Natural killer cell treated with Interleukin-12 subunit alpha and Interleukin-12 subunit beta and Interleukin-15 and Interleukin-18, amount 100 ng/mL, for 72 hours (primary cell): ENCODE measurements at regions not wholly inside any gene's neighbourhood (a gene's known extent, or its start where the extent isn't known, plus 50 kb on each side); places are given as distances from the start of the nearest gene placed in this dataset.

ENCODE experiments used
- ATAC-seq, 2 donors: fragments of 150-1000 bp; cut with Tn5 transposase in 1 of 2; sonication (Bioruptor Pico), chemical (Tn5 transposase) in 1 of 2; 2 replicates each; pipeline ENCODE4 v1.10.0; 2021
- DNase-seq: peaks from one replicate; pipeline ENCODE4 v3.0.0; 2022; ENCODE audit warnings: low spot score
- H3K27ac Mint-ChIP-seq, 2 donors: 1 replicate in 1 of 2; 2 replicates in 1 of 2; pipeline ENCODE4 v1.8.0; 2022; ENCODE audit warnings: mixed read lengths in 2 of 2, mild to moderate bottlenecking in 1 of 2, moderate library complexity in 1 of 2
- H3K27me3 Mint-ChIP-seq, 2 donors: 1 replicate in 1 of 2; 2 replicates in 1 of 2; pipeline ENCODE4 v1.8.0; 2022; ENCODE audit warnings: mixed read lengths in 2 of 2
- H3K36me3 Mint-ChIP-seq: one replicate; pipeline ENCODE4 v1.8.0; 2022; ENCODE audit warnings: mixed read lengths
- H3K4me1 Mint-ChIP-seq, 2 donors: 1 replicate in 1 of 2; 2 replicates in 1 of 2; pipeline ENCODE4 v1.8.0; 2022; ENCODE audit warnings: low read depth in 2 of 2, mixed read lengths in 2 of 2, mild to moderate bottlenecking in 1 of 2
- H3K4me3 Mint-ChIP-seq: one replicate; pipeline ENCODE4 v1.8.0; 2022; ENCODE audit warnings: mixed read lengths
- H3K9me3 Mint-ChIP-seq: 2 replicates; pipeline ENCODE4 v1.8.0; 2022; ENCODE audit warnings: mixed read lengths

DNA sequence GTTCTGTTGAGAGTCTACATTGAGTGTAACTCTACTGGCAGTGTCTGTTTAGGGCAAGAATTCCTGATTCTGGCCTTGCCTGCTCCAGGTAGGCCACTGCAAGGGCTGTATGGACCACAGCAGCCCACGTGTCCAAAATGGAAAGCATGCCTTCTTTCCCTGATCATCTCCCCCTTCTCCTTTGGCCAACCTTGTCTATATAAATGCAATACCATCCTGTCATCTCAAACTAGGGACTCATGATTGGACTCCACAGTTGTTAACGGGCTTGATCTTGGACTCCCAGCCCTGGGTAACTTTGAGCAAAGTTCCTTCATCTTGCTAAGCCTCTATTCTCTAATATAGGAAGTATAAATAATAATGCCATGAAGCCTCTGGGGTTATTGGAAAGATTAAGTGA lies 533.6 kb downstream of the BNC2 start:
- Mint-ChIP-seq H3K27me3 (peaks cover 6 to 8% of the 10 kb centered on the region in 2 donors), H3K36me3 (no peaks in the 10 kb centered on the region), H3K4me3 (no peak overlapping the region), H3K9me3 (peaks cover 5% of the 10 kb centered on the region), H3K4me1 (no peaks in the 10 kb centered on the region), H3K27ac (no peak overlapping the region)
- DNase-seq (no peak), ATAC-seq (no peak)

DNA sequence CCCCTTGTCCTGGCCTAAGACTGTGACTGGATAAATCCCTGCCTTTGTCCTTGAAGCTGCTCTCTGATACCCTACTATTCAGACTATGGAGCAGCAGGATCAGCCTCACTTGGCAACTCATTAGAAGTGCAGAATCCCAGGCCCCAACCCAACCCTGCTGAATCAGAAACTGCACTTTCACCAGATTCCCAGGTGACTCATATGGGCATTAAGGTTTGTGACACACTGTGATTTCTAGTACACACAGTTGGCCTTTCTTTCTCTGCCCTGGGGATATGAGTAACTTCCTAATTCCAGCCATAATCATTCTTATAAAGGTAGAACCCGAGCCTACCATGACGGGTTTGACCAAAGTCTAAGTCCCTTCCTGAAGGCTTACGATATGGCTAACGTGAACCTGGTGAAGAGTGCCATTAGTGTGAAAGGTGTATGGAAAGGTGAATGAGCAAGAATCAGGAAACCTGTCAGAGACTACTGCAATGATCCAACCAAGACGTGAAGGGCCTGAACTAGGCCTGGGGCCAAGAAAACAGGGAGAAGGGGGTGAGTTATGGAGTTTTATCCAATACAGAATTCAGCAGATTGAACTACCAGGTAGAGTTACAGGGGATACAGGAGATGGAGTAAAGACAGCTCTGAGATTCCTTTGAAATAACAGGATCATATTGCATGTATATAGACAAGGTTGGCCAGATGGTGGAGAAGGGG lies 533.0 kb downstream of the BNC2 start:
- Mint-ChIP-seq H3K4me1 (no peaks in the 10 kb centered on the region), H3K9me3 (peaks cover 5% of the 10 kb centered on the region), H3K4me3 (no peak overlapping the region), H3K36me3 (no peaks in the 10 kb centered on the region), H3K27ac (no peak overlapping the region), H3K27me3 (peaks cover 6 to 8% of the 10 kb centered on the region in 2 donors)
- no peak for DNase-seq
- no peak for ATAC-seq

DNA sequence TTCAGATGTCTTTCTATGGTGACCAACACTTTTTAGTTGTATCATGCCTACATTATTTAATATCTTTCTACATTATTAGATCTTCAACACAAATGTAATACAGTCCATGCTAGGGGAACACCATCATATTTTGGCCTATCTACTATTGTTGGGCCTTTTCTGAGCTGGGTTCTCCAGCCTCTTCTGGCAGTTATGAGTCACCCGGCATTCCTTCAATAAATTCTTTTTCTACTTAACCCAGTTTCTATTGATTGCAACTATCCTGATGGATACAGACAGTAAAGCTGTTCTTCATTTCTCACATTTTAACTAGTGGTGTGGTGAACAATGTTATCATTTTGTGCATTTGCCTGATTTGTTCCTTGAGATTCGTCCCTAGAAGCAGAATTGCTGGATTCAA lies 529.3 kb downstream of the BNC2 start:
- peaks cover 5% of the 10 kb centered on the region for H3K9me3 Mint-ChIP-seq
- no peak for ATAC-seq

DNA sequence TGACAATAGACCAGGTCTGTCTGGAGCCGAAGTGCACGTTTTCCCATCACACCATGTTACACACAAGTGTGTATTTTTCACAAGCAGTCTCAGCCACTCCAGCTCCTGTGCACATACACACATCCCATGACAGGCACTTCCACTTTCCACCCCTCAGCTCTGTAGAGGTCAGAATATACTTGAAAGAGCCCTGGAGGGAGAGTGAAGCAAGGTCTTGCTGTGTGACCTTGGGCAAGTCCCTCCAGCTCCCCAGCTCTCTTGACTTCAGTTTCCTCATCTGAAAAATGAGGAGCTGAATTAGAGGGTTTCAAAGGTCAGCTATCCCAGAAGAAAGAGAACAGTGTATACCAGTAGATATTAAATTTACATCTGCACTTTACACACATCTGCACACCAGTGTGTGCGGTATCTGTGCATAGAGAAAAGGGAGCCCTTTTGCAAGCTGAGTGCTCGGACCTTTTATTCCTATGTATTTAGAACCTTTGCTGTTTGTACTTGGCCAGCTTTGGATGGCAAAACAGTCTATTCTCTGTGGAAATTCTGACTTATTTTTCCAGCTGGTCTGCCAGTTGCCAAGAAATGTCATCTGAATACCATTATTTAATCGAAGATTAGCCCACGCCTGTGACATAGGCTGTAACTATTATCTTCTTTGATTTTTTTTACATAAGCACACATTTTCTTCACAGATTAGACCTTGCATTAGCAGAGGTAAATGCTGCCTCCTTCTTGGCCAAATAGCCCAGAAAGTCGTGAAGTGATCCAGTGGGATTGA lies 528.0 kb downstream of the BNC2 start:
- ATAC-seq: no peak

More for the DNA sequence above, 529.3 kb downstream of the BNC2 start:
- no peaks in the 10 kb centered on the region for H3K36me3 Mint-ChIP-seq
- no peak for DNase-seq
- H3K27ac Mint-ChIP-seq: no peak overlapping the region
- no peak overlapping the region for H3K4me3 Mint-ChIP-seq
- H3K4me1 Mint-ChIP-seq: no peaks in the 10 kb centered on the region
- H3K27me3 Mint-ChIP-seq: peaks cover 6 to 8% of the 10 kb centered on the region in 2 donors

DNA sequence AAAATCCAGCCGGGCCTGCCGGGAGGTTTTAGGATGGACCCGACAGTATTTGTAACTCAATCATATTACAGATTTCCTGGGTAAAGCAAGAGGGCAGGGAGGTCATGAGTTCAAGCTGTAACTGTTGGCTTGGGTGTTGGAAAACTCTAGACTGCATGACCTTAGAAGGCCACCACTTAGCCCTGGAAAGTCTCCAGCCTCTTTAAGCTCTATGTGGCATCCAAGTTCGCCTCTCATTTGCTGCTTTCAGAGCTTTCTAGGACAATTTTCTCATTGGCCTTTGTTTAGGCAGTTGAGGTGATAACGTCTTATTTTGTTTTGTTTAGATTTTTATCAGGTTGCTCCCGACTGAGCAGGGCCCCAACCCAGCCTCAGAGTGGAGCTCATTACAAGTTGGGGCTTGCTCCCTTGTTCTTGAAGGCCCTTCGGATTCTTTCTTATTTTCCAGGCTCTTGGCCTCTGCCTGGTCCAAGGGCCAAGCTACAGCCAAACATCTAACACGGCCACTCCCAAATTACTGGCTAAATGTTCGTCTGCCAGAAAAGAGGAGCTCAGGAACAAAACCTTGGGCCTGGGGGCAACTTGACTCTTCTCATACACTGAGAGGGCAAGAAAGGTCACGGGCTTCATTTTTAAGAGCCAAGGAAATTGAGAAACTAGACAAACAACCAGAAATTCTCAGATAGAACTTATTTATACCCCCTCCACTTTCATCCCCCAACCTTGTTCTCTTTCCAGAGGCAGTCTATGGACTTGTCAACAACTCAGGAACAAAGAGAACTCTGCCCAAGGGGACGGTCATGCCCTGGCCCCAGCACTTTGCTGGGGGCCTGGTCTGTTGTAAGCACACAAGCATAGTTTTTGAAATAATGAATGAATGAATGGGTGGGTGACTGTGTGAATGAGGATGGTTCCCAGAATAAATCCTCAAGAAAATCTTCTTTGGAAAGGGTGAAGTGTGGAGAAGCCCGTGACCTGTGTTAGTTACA lies 526.9 kb downstream of the BNC2 start:
- Mint-ChIP-seq H3K27ac (no peak overlapping the region), H3K4me3 (no peak overlapping the region), H3K9me3 (peaks cover 2% of the 10 kb centered on the region), H3K27me3 (peaks cover 4 to 17% of the 10 kb centered on the region in 2 donors), H3K4me1 (no peaks in the 10 kb centered on the region), H3K36me3 (no peaks in the 10 kb centered on the region)
- no peak for ATAC-seq
- DNase-seq: no peak

More for the DNA sequence above, 528.0 kb downstream of the BNC2 start:
- Mint-ChIP-seq H3K4me1 (no peaks in the 10 kb centered on the region), H3K9me3 (peaks cover 5% of the 10 kb centered on the region), H3K27ac (no peak overlapping the region), H3K27me3 (peaks cover 6 to 19% of the 10 kb centered on the region in 2 donors), H3K4me3 (no peak overlapping the region), H3K36me3 (no peaks in the 10 kb centered on the region)
- no peak for DNase-seq

DNA sequence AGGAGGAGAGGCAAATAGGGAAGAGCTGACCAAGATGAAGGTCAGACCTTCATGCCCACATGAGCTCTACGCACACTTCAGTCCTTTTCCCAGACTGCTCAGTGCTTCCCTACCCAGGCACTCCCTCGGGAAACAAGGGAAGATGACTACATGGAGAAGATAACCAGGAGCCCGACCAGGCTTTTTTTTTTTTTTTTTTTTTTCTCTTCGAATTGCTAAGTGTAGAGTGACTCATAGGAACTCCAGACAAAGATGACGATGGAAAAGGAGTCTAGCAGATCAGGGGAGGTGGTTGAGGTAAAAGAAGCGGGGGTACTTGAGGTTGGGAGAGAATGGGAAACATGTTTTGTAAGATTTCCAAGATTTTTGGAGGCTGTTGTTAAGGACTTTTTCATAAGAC lies 526.1 kb downstream of the BNC2 start:
- no peaks in the 10 kb centered on the region for H3K36me3 Mint-ChIP-seq
- H3K9me3 Mint-ChIP-seq: no peaks in the 10 kb centered on the region
- no peaks in the 10 kb centered on the region for H3K4me1 Mint-ChIP-seq
- H3K4me3 Mint-ChIP-seq: no peak overlapping the region
- ATAC-seq (no peak), DNase-seq (no peak)
- no peak overlapping the region for H3K27ac Mint-ChIP-seq
- peaks cover 0 to 11% of the 10 kb centered on the region in 2 donors for H3K27me3 Mint-ChIP-seq

DNA sequence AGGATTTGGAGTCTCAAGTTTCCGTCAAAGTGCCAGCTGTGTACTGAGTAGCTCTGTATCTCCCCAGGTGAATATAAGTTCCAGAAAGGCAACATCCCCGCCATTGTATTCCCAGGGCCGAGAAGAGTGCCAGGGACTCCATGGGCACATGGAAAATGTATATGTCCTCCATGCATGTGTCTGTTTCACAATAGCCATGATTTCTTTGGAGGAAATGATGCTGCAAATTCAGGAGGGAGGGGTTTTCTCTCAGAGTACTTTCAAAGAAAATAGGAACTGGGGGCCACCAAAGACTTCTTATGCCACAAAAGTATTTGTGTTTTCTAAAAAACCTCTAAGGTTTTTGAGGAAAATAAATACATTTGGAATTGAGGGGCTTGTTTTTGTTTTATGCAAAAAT lies 524.6 kb downstream of the BNC2 start:
- H3K27ac Mint-ChIP-seq: no peak overlapping the region
- no peaks in the 10 kb centered on the region for H3K9me3 Mint-ChIP-seq
- no peak for ATAC-seq
- no peaks in the 10 kb centered on the region for H3K36me3 Mint-ChIP-seq
- H3K4me3 Mint-ChIP-seq: no peak overlapping the region
- H3K27me3 Mint-ChIP-seq: peaks cover 0 to 11% of the 10 kb centered on the region in 2 donors
- H3K4me1 Mint-ChIP-seq: no peaks in the 10 kb centered on the region
- DNase-seq: no peak

DNA sequence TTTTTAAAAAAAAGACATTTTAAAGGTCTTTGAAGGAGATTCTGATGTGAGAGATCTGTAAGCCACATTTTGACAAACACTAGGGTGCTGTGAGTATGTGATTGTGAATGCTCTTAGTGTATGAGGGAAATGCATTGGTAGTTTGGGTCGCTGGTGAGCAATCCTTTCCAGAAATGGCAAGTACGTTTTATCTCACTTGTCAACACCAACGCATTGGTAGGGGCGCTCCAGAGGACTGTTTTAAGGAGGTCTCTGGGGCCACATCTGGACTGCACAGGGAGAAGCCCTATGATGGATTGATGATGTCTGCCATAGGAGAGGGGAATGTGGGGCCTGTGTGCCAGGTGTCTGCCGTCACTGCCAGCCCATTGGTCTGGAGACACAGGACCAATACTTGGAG lies 522.6 kb downstream of the BNC2 start:
- no peak for DNase-seq
- Mint-ChIP-seq H3K27me3 (peaks cover 0 to 11% of the 10 kb centered on the region in 2 donors), H3K27ac (no peak overlapping the region), H3K4me1 (no peaks in the 10 kb centered on the region), H3K9me3 (no peaks in the 10 kb centered on the region), H3K36me3 (no peaks in the 10 kb centered on the region), H3K4me3 (no peak overlapping the region)
- ATAC-seq: no peak

DNA sequence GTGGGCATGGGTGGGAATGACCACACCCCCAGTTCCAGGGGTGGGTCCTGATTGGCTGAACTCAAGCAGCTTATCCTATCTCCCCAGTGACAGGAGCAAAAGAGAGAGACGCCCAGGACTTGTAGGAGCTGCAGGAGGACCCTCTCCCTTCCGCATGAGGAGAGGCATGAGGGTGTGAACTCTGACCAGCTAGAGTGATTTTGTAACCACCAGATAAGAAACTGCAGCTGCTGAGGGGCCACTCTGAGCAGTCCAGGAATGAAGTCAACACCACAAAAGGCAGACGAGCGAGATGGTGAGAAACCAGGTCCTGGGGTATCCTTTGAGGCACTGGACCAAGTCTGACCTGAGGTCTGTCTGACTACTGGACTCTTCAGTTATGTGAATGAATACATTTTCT lies 521.9 kb downstream of the BNC2 start:
- Mint-ChIP-seq H3K27ac (no peak overlapping the region), H3K36me3 (no peaks in the 10 kb centered on the region)

DNA sequence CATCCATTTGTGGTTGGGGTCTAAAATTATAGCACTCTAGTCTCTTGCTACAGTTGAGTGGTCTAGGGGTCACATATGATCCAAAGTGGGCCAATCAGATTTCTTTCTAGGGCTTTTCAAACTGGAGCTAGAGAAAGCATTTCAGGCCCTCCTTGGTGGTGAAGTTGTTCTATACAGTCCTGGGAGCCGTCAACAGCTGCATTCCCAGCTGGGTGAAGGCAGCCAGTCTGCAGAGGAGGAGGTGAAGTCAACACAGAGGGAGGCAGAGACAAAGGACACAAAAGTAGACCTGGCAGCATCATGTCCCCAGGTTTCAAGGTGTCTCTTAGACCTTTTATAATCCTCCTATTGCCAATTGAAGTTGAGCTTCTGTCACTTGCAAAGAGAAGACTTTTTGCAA lies 518.2 kb downstream of the BNC2 start:
- H3K36me3 Mint-ChIP-seq: no peaks in the 10 kb centered on the region
- no peak overlapping the region for H3K4me3 Mint-ChIP-seq
- no peak for DNase-seq
- H3K4me1 Mint-ChIP-seq: no peaks in the 10 kb centered on the region
- no peaks in the 10 kb centered on the region for H3K9me3 Mint-ChIP-seq
- peaks cover 2 to 3% of the 10 kb centered on the region in 2 donors for H3K27me3 Mint-ChIP-seq
- no peak overlapping the region for H3K27ac Mint-ChIP-seq
- no peak for ATAC-seq

More for the DNA sequence above, 521.9 kb downstream of the BNC2 start:
- Mint-ChIP-seq H3K27me3 (peaks cover 0 to 11% of the 10 kb centered on the region in 2 donors), H3K4me1 (no peaks in the 10 kb centered on the region), H3K4me3 (no peak overlapping the region), H3K9me3 (no peaks in the 10 kb centered on the region)
- ATAC-seq: no peak
- DNase-seq: no peak

DNA sequence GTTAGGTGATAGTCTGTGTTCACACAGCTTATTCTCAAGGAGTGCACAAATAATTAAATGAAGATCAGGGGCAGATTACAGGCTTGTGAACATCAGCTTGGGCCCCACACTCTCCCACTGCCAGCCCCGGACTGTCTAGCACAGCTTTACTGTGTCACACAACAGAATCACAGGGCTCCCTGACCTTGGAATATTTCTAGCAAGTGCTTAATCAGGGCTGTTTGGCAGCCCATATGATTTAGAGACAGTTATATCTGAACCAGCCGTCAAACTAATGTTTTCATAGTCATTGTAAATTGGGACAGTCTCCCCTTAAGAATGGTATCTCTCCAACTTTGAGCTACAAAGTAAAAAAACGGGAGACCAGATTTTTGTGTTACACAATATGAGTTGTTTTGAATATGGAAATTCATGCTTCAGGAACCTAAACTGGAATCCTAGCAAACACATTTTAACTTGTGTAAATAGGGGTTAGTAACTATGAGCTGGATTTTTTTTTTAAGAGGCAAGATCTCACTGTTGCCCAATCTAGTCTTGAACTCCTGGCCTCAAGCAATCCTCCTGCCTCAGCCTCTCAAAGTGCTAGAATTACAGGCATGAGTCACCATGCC lies 517.6 kb downstream of the BNC2 start:
- H3K4me3 Mint-ChIP-seq: no peak overlapping the region
- no peaks in the 10 kb centered on the region for H3K9me3 Mint-ChIP-seq
- no peaks in the 10 kb centered on the region for H3K36me3 Mint-ChIP-seq
- no peak overlapping the region for H3K27ac Mint-ChIP-seq
- ATAC-seq (no peak), DNase-seq (no peak)
- peaks cover 0 to 2% of the 10 kb centered on the region in 2 donors for H3K27me3 Mint-ChIP-seq
- no peaks in the 10 kb centered on the region for H3K4me1 Mint-ChIP-seq

DNA sequence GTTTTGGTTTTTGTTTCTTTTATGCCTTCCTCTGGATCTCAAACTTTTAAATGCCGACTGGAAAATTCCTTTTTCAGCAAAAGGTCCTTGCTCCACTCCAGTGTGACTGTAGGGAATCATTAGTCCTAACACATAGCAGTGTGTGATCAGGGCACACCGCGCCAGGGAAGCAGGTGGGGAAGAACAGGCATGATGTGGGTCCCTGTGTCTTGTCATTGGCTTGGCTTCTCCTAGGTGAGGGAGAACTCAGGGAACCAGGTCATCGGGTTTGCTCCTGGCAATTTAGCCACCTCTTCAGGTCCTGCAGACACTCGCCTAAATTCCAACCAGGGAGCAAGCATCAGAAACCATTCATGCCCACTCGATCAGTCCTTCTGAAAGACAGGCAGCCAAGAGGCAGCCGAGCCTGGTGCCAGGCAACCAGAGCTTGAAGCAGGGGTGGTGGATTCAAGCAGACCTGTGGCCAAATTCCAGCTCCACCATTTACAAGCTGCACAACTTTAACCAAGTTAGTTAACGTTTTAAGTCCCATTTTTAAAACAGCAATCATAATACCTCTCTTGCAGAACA lies 514.2 kb downstream of the BNC2 start:
- no peaks in the 10 kb centered on the region for H3K4me1 Mint-ChIP-seq
- no peak overlapping the region for H3K4me3 Mint-ChIP-seq

DNA sequence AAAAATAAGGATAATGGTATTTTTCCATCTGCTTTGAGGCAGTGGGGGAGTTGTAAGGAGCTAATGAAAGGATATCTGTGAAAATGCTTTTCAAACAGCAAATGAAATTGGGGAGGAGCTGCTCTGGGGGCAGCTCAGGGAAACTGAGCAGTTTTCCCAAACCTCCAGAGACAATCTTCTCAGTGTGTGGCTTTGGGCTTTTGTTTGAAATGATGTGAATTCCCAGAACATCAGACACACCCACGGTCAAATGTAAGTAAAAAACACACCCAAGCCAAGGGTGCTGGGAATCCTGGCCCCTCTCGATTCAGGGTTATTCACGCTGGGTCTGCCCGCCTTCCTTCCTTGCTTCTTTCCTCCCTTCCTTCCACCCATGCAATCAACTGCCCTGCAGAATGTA lies 512.6 kb downstream of the BNC2 start:
- Mint-ChIP-seq H3K4me1 (no peaks in the 10 kb centered on the region), H3K36me3 (no peaks in the 10 kb centered on the region), H3K27me3 (peaks cover 0 to 2% of the 10 kb centered on the region in 2 donors), H3K27ac (no peak overlapping the region), H3K9me3 (peaks cover 3% of the 10 kb centered on the region), H3K4me3 (no peak overlapping the region)
- ATAC-seq (no peak), DNase-seq (no peak)

More for the DNA sequence above, 514.2 kb downstream of the BNC2 start:
- Mint-ChIP-seq H3K27me3 (peaks cover 0 to 2% of the 10 kb centered on the region in 2 donors), H3K27ac (no peak overlapping the region), H3K9me3 (peaks cover 3% of the 10 kb centered on the region), H3K36me3 (no peaks in the 10 kb centered on the region)
- no peak for ATAC-seq
- DNase-seq: no peak
